GM19025 (cell line): ENCODE measurements at regions not wholly inside any gene's neighbourhood (a gene's known extent, or its start where the extent isn't known, plus 50 kb on each side); places are given as distances from the start of the nearest gene placed in this dataset.
A peak's percentile ranks its signal among the peaks of the same experiment; 100 is the strongest.
"Not testable (repeated sequence)": the region's sequence is repeated elsewhere in the genome, so short reads cannot be mapped to it uniquely, and the experiment has no call there.

ENCODE experiments used
- ATAC-seq: cut with Tn5 transposase; IDR thresholded peaks from one replicate; pipeline ENCODE4 v1.9.1; 2021; ENCODE audit warnings: mild to moderate bottlenecking, low read depth, moderate library complexity; ENCODE audit not compliant: unreplicated experiment

- peak; percentile 25 for ATAC-seq
These were observed 410.2 kb downstream of the PSAT1 start for GRCh38 chr9:78707080-78707479.

GRCh38 chr9:78707481-78707991 lies 410.6 kb downstream of the PSAT1 start:
- peak; percentile 61 for ATAC-seq

GRCh38 chr9:78712903-78713613 lies 416.1 kb downstream of the PSAT1 start:
- ATAC-seq, result no peak

- ATAC-seq, result no peak
These were observed 416.9 kb downstream of the PSAT1 start for GRCh38 chr9:78713614-78714405.

GRCh38 chr9:78714576-78714975 lies 417.7 kb downstream of the PSAT1 start:
- ATAC-seq, result no peak

- not testable (repeated sequence) for ATAC-seq
These were observed 422.1 kb downstream of the PSAT1 start for GRCh38 chr9:78719029-78719428.

GRCh38 chr9:78724896-78725295 lies 428.0 kb downstream of the PSAT1 start:
- no peak for ATAC-seq

- ATAC-seq, result no peak
These were observed 428.6 kb downstream of the PSAT1 start for GRCh38 chr9:78725503-78725902.

GRCh38 chr9:78745331-78745730 lies 448.4 kb downstream of the PSAT1 start:
- ATAC-seq, result no peak

GRCh38 chr9:78746010-78746409 lies 449.1 kb downstream of the PSAT1 start:
- no peak for ATAC-seq

- ATAC-seq, result no peak
These were observed 456.1 kb downstream of the PSAT1 start for GRCh38 chr9:78753039-78753438.

- ATAC-seq, result no peak
These were observed 460.0 kb downstream of the PSAT1 start for GRCh38 chr9:78756813-78757510.

GRCh38 chr9:78763424-78763823 lies 466.5 kb downstream of the PSAT1 start:
- no peak for ATAC-seq

- ATAC-seq, result no peak
These were observed 468.9 kb downstream of the PSAT1 start for GRCh38 chr9:78765861-78766260.

- ATAC-seq, result no peak
These were observed 470.6 kb downstream of the PSAT1 start for GRCh38 chr9:78767490-78767889.

- no peak for ATAC-seq
These were observed 472.8 kb downstream of the PSAT1 start for GRCh38 chr9:78769690-78770089.

- no peak for ATAC-seq
These were observed 478.3 kb downstream of the PSAT1 start for GRCh38 chr9:78775211-78775610.

- no peak for ATAC-seq
These were observed 478.9 kb downstream of the PSAT1 start for GRCh38 chr9:78775696-78776295.

- no peak for ATAC-seq
These were observed 480.8 kb downstream of the PSAT1 start for GRCh38 chr9:78777747-78778146.

GRCh38 chr9:78778318-78778717 lies 481.4 kb downstream of the PSAT1 start:
- no peak for ATAC-seq
